HCT116 (cell line): ENCODE measurements at regions not wholly inside any gene's neighbourhood (a gene's known extent, or its start where the extent isn't known, plus 50 kb on each side); places are given as distances from the start of the nearest gene placed in this dataset.

Experiments used
- ATAC-seq: fragments of 200-7000 bp; cut with Tn5 transposase; 2 replicates; pipeline ENCODE4 v1.9.1; 2020; ENCODE audit warnings: mild to moderate bottlenecking, moderate library complexity
- BruUV-seq: library from RNA; stranded (reverse); fragments of 400-500 nt; replicated peaks from 2 replicates; lab custom pipeline; 2021; lab: Mats Ljungman, UMichigan
- CTCF ChIA-PET: fragments of 300-600 bp; sonication (Branson Sonifier 250); formaldehyde crosslinking; loops from one replicate; lab custom pipeline; 2021; ENCODE audit warnings: antibody characterized with exemption; lab: Charles Lee
- POLR2A ChIA-PET: fragments of 300-600, 350-600 bp; sonication (Branson Sonifier 250); formaldehyde crosslinking; loops from one replicate; lab custom pipeline; 2021; ENCODE audit warnings: antibody characterized with exemption; lab: Charles Lee
- RAD21 ChIA-PET, 2 experiments: fragments of 300-600 bp; sonication (Branson Sonifier 250); formaldehyde crosslinking; loops; one replicate each; lab custom pipeline; 2023; ENCODE audit warnings: low total read pairs in 2 of 2; ENCODE audit not compliant: uncharacterized antibody in 2 of 2, unreplicated experiment in 2 of 2, low non-redundant PET in 1 of 2; lab: Charles Lee
- DNase-seq: peaks from one replicate; pipeline ENCODE4 v3.0.0-alpha.2; 2010; ENCODE audit warnings: low read depth, low spot score
- H2AFZ ChIP-seq: fragments of 200-600 bp; shearing (Covaris generic), sonication (generic); 2 replicates; pipeline ENCODE4 v1.6.1; 2017; ENCODE audit warnings: low read depth, mixed run types, mixed read lengths, antibody characterized with exemption, low read length; ENCODE audit not compliant: poor library complexity, severe bottlenecking
- H3K27ac ChIP-seq: 2 replicates; pipeline ENCODE4 v1.5.1; 2012; ENCODE audit warnings: low read depth, low read length
- H3K27me3 ChIP-seq: fragments of 200-600 bp; sonication (generic); 2 replicates; pipeline ENCODE4 v1.6.1; 2016; ENCODE audit warnings: mixed run types, low read length, mixed read lengths; ENCODE audit not compliant: insufficient read depth
- H3K36me3 ChIP-seq, 2 experiments: fragments of 200-500 bp in 1 of 2; fragments of 200-600 bp in 1 of 2; sonication (Bioruptor generic) in 1 of 2; sonication (generic) in 1 of 2; 2 replicates each; pipeline versions ENCODE4 v1.5.1 to v1.6.1; 2014 to 2016; ENCODE audit warnings: low read length in 2 of 2, inconsistent platforms in 1 of 2, mixed read lengths in 1 of 2, mixed run types in 1 of 2; ENCODE audit not compliant: insufficient read depth in 2 of 2, control insufficient read depth in 1 of 2
- H3K4me1 ChIP-seq, 2 experiments: fragments of 200-600 bp in 1 of 2; sonication (generic) in 1 of 2; 2 replicates each; pipeline versions ENCODE4 v1.5.1 to v1.6.1; 2012 to 2017; ENCODE audit warnings: low read length in 2 of 2, inconsistent platforms in 1 of 2, mild to moderate bottlenecking in 1 of 2, mixed read lengths in 1 of 2, mixed run types in 1 of 2, moderate library complexity in 1 of 2; ENCODE audit not compliant: insufficient read depth in 2 of 2, control insufficient read depth in 1 of 2
- H3K4me2 ChIP-seq: fragments of 200-600 bp; sonication (generic); 2 replicates; pipeline ENCODE4 v1.6.1; 2017; ENCODE audit warnings: mixed run types, low read length, mixed read lengths
- H3K4me3 ChIP-seq, 2 experiments: fragments of 200-600 bp in 1 of 2; sonication (generic) in 1 of 2; replicated peaks in 1 of 2; 2 replicates each; pipeline ENCODE4 v1.5.1; 2011 to 2016; ENCODE audit warnings: low read length in 2 of 2, control low read depth in 1 of 2, low read depth in 1 of 2, mild to moderate bottlenecking in 1 of 2, mixed read lengths in 1 of 2, mixed run types in 1 of 2
- H3K79me2 ChIP-seq: fragments of 200-600 bp; sonication (generic); 2 replicates; pipeline ENCODE4 v1.6.1; 2017; ENCODE audit warnings: mild to moderate bottlenecking, mixed run types, low read length, moderate library complexity, mixed read lengths; ENCODE audit not compliant: insufficient read depth
- H3K9ac ChIP-seq: fragments of 200-600 bp; sonication (generic); 2 replicates; pipeline ENCODE4 v1.6.1; 2016; ENCODE audit warnings: low read length, mixed read lengths
- H3K9me2 ChIP-seq: fragments of 200-600 bp; sonication (generic), shearing (Covaris generic); 2 replicates; pipeline ENCODE4 v1.6.1; 2017; ENCODE audit warnings: mixed run types, mild to moderate bottlenecking, moderate library complexity; ENCODE audit not compliant: insufficient read depth
- H3K9me3 ChIP-seq, 2 experiments: fragments of 200-500 bp in 1 of 2; fragments of 200-600 bp in 1 of 2; sonication (Bioruptor generic) in 1 of 2; sonication (generic) in 1 of 2; 2 replicates each; pipeline ENCODE4 v1.6.1; 2014 to 2017; ENCODE audit warnings: low read length in 2 of 2, mixed read lengths in 2 of 2, inconsistent platforms in 1 of 2, low read depth in 1 of 2, mild to moderate bottlenecking in 1 of 2, mixed run types in 1 of 2, moderate library complexity in 1 of 2; ENCODE audit not compliant: control insufficient read depth in 1 of 2, insufficient read depth in 1 of 2
- H4K20me1 ChIP-seq: fragments of 200-600 bp; sonication (generic), shearing (Covaris generic); 2 replicates; pipeline ENCODE4 v1.6.1; 2017; ENCODE audit warnings: mixed run types, mild to moderate bottlenecking, moderate library complexity; ENCODE audit not compliant: insufficient read depth
- CBX3 ChIP-seq: IDR thresholded peaks from 2 replicates; pipeline ENCODE4 v1.6.1; 2012; ENCODE audit warnings: low read depth
- JUND ChIP-seq: IDR thresholded peaks from 2 replicates; pipeline ENCODE4 v1.6.1; 2012
- RAD21 ChIP-seq: IDR thresholded peaks from 2 replicates; pipeline ENCODE4 v1.6.1; 2012; ENCODE audit warnings: low read depth, mild to moderate bottlenecking
- REST ChIP-seq: IDR thresholded peaks from 2 replicates; pipeline ENCODE4 v1.6.1; 2012; ENCODE audit warnings: low read depth
- SIN3A ChIP-seq: IDR thresholded peaks from 2 replicates; pipeline ENCODE4 v1.6.1; 2012; ENCODE audit warnings: low read depth
- TCF7L2 ChIP-seq: IDR thresholded peaks from 2 replicates; pipeline ENCODE4 v1.7.0; 2011; ENCODE audit warnings: borderline replicate concordance, inconsistent platforms; ENCODE audit not compliant: insufficient read depth, insufficient read length; ENCODE audit errors: extremely low read depth
- YY1 ChIP-seq: IDR thresholded peaks from 2 replicates; pipeline ENCODE4 v1.6.1; 2011; ENCODE audit warnings: low read length, low read depth, moderate library complexity, mild to moderate bottlenecking; ENCODE audit not compliant: insufficient replicate concordance; ENCODE audit errors: extremely low read depth
- ZNF274 ChIP-seq: fragments of 200-500 bp; sonication (Bioruptor generic); IDR thresholded peaks from 2 replicates; pipeline ENCODE4 v1.6.1; 2014; ENCODE audit warnings: mild to moderate bottlenecking, low read depth, low read length, inconsistent platforms
- intact Hi-C: fragments of 100-400 bp; cut with micrococcal nuclease; formaldehyde crosslinking; loops from 2 replicates; pipeline ENCODE4 v1.10.0; 2022

GRCh38 chr1:94595658-94596057, 54.1 kb upstream of the F3 start:
- Histone ChIP-seq H3K4me2 (no peak overlapping the region), H3K79me2 (no peaks in the 10 kb centered on the region), H3K27me3 (no peaks in the 10 kb centered on the region), H2AFZ (no peak overlapping the region), H3K9ac (no peak overlapping the region), H3K9me2 (no peaks in the 10 kb centered on the region), H3K9me3 (no peaks in the 10 kb centered on the region), H3K4me3 (no peak overlapping the region), H4K20me1 (no peaks in the 10 kb centered on the region), H3K4me1 (peaks cover 0 to 38% of the 10 kb centered on the region in 2 experiments; a peak in 2 of 4 replicates), H3K36me3 (no peaks in the 10 kb centered on the region), H3K27ac (no peak overlapping the region)
- intact Hi-C loops = loop anchor here (5.0 kb wide), 1 partner anchor 53 kb away; the partner anchor contains the start of gene F3
- ChIA-PET CTCF (interaction anchor here (1.4 kb wide), 1 partner anchor 10 kb away, joined by 4 read pairs; no protein-coding TSS in a partner anchor), RAD21 (no interaction called here), POLR2A (interaction anchor here (1.3 kb wide), 1 partner anchor 10 kb away, joined by 3 read pairs; no protein-coding TSS in a partner anchor)
- ATAC-seq (peak; percentile 46; the same call in 1 of the 2 replicates), DNase-seq (no peak)
- no peak for TF ChIP-seq ZNF274
- no peak for TF ChIP-seq REST
- TF ChIP-seq RAD21 = no peak
- no peak for TF ChIP-seq CBX3
- no peak for TF ChIP-seq YY1
- no peak for TF ChIP-seq TCF7L2
- no peak for TF ChIP-seq JUND
- TF ChIP-seq SIN3A = no peak
- BruUV-seq = no TSS peak
